ENCODE measurements at regions not wholly inside any gene's neighbourhood (a gene's known extent, or its start where the extent isn't known, plus 50 kb on each side); places are given as distances from the start of the nearest gene placed in this dataset.

DNA sequence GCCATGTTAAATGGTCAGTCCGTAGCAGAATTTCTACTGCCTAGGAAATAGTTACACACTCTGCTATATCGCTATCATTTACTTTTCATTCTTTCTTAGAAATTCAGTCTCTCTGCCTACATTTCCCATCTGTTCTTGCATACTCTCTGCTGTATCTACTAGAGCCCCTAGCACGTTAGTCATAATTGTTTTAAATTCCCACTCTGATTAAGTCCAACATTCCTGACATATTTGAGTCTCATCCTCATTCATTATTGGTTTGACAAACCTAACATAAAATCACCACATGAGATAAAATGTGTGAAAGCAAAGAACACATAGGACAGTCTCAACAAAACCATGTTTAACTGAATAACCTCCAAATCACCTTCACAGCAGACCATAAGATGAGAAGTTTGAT lies 513.6 kb downstream of the PLPP3 start:
- no peaks in the 10 kb centered on the region for H3K4me1 ChIP-seq (ENCODE audit: control insufficient read depth, insufficient read depth, low read length)
- no peak overlapping the region for H3K4me3 ChIP-seq (ENCODE audit: low read length)
- H3K4me3 Mint-ChIP-seq: no peak overlapping the region
- no peak overlapping the region for H3K27ac Mint-ChIP-seq
- no peaks in the 10 kb centered on the region for H3K36me3 Mint-ChIP-seq (ENCODE audit: low read depth)
- no peak overlapping the region for H3K27ac ChIP-seq (ENCODE audit: low read depth, low read length)
- no peaks in the 10 kb centered on the region for H3K36me3 ChIP-seq (ENCODE audit: control insufficient read depth, insufficient read depth, low read length)
- H3K4me1 Mint-ChIP-seq: peaks cover 11% of the 10 kb centered on the region
- DNase-seq: no peak
- WGBS, 2 experiments (ENCODE audit: insufficient coverage in 1 of 2, insufficient read length in 1 of 2): 77 to 85% methylated on average over 3 of the region's 3 CpGs
- no peaks in the 10 kb centered on the region for H3K9me3 Mint-ChIP-seq
- no peaks in the 10 kb centered on the region for H3K27me3 ChIP-seq (ENCODE audit: control insufficient read depth, insufficient read depth, low read length, poor library complexity, severe bottlenecking)
- no peak overlapping the region for H3K9ac ChIP-seq (ENCODE audit: extremely low read depth, low read length, poor library complexity, severe bottlenecking)
- H3K9me3 ChIP-seq (ENCODE audit: control insufficient read depth, low read length): no peaks in the 10 kb centered on the region
- H3K27me3 Mint-ChIP-seq (ENCODE audit: insufficient read depth): peaks cover 2% of the 10 kb centered on the region
- TF ChIP-seq, protein P1, sequence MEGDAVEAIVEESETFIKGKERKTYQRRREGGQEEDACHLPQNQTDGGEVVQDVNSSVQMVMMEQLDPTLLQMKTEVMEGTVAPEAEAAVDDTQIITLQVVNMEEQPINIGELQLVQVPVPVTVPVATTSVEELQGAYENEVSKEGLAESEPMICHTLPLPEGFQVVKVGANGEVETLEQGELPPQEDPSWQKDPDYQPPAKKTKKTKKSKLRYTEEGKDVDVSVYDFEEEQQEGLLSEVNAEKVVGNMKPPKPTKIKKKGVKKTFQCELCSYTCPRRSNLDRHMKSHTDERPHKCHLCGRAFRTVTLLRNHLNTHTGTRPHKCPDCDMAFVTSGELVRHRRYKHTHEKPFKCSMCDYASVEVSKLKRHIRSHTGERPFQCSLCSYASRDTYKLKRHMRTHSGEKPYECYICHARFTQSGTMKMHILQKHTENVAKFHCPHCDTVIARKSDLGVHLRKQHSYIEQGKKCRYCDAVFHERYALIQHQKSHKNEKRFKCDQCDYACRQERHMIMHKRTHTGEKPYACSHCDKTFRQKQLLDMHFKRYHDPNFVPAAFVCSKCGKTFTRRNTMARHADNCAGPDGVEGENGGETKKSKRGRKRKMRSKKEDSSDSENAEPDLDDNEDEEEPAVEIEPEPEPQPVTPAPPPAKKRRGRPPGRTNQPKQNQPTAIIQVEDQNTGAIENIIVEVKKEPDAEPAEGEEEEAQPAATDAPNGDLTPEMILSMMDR (conservative IDR thresholded peaks at IDR 0.05): no peak

DNA sequence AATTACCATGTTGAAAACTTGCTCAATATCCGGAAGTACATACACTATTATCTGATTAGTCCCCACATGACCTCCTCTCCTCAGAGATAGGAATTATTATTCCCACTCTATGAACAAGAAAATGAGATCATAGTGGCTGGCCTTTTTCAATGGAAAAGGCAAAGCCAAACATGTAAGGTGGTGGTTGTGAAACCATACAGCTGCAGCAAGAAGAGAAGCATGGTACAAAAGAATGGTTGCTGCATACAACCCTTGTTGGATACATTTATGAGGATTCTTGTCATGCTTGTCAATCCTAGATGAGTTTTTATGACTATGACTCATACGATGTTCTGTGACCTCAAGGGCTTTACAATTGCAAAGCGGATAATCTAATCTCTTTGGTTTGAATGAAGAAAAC lies 514.7 kb downstream of the PLPP3 start:
- Histone ChIP-seq H3K27me3 (ENCODE audit: control insufficient read depth, insufficient read depth, low read length, poor library complexity, severe bottlenecking) (no peaks in the 10 kb centered on the region), H3K9ac (ENCODE audit: extremely low read depth, low read length, poor library complexity, severe bottlenecking) (no peak overlapping the region), H3K27ac (ENCODE audit: low read depth, low read length) (no peak overlapping the region), H3K4me1 (ENCODE audit: control insufficient read depth, insufficient read depth, low read length) (no peaks in the 10 kb centered on the region), H3K36me3 (ENCODE audit: control insufficient read depth, insufficient read depth, low read length) (no peaks in the 10 kb centered on the region), H3K4me3 (ENCODE audit: low read length) (no peak overlapping the region), H3K9me3 (ENCODE audit: control insufficient read depth, low read length) (no peaks in the 10 kb centered on the region)
- peaks cover 14% of the 10 kb centered on the region for H3K4me1 Mint-ChIP-seq
- WGBS, 2 experiments (ENCODE audit: insufficient coverage in 1 of 2, insufficient read length in 1 of 2): 88 to 91% methylated on average over 2 to 3 of the region's 3 CpGs
- H3K9me3 Mint-ChIP-seq: no peaks in the 10 kb centered on the region
- no peak overlapping the region for H3K4me3 Mint-ChIP-seq
- H3K36me3 Mint-ChIP-seq (ENCODE audit: low read depth): no peaks in the 10 kb centered on the region
- H3K27ac Mint-ChIP-seq: no peak overlapping the region
- TF ChIP-seq, protein P1 (conservative IDR thresholded peaks at IDR 0.05): no peak
- peaks cover 2% of the 10 kb centered on the region for H3K27me3 Mint-ChIP-seq (ENCODE audit: insufficient read depth)
- no peak for DNase-seq

DNA sequence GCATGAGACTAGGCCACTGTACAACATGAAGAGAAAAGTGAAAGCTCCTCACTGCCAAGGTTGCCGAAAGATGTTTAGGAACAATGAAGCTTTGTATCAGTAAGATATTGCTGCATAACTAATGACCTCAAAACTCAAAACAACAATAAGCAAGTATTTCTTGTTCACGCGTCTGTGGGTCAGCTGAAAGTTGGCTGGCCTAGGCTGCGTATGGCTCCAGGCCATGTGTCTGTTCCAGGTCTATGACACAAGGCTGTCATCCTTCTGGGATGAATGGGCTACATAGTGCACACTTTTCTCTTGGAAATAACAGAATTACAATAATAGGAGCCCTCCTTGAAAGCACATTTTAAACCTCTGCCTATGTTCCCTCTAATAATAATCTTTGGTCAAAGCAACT lies 515.9 kb downstream of the PLPP3 start:
- peaks cover 20% of the 10 kb centered on the region for H3K4me1 Mint-ChIP-seq
- no peak overlapping the region for H3K9ac ChIP-seq (ENCODE audit: extremely low read depth, low read length, poor library complexity, severe bottlenecking)
- H3K4me1 ChIP-seq (ENCODE audit: control insufficient read depth, insufficient read depth, low read length): no peaks in the 10 kb centered on the region
- H3K27me3 ChIP-seq (ENCODE audit: control insufficient read depth, insufficient read depth, low read length, poor library complexity, severe bottlenecking): no peaks in the 10 kb centered on the region
- H3K4me3 Mint-ChIP-seq: no peak overlapping the region
- H3K36me3 ChIP-seq (ENCODE audit: control insufficient read depth, insufficient read depth, low read length): no peaks in the 10 kb centered on the region
- H3K36me3 Mint-ChIP-seq (ENCODE audit: low read depth): no peaks in the 10 kb centered on the region
- no peak overlapping the region for H3K4me3 ChIP-seq (ENCODE audit: low read length)
- DNase-seq: no peak
- H3K9me3 Mint-ChIP-seq: no peaks in the 10 kb centered on the region
- no peak overlapping the region for H3K27ac Mint-ChIP-seq
- no peaks in the 10 kb centered on the region for H3K9me3 ChIP-seq (ENCODE audit: control insufficient read depth, low read length)
- TF ChIP-seq, protein P1 (conservative IDR thresholded peaks at IDR 0.05): no peak
- H3K27me3 Mint-ChIP-seq (ENCODE audit: insufficient read depth): peaks cover 2% of the 10 kb centered on the region
- 98 to 100% methylated on average over 3 to 4 of the region's 4 CpGs for WGBS, 2 experiments (ENCODE audit: insufficient coverage in 1 of 2, insufficient read length in 1 of 2)
- no peak overlapping the region for H3K27ac ChIP-seq (ENCODE audit: low read depth, low read length)

All from endodermal cell (in vitro differentiated cells).